OCI-LY1 (cell line): ENCODE measurements at regions not wholly inside any gene's neighbourhood (a gene's known extent, or its start where the extent isn't known, plus 50 kb on each side); places are given as distances from the start of the nearest gene placed in this dataset.

Experiments used
- CTCF ChIP-seq: fragments of 200-600 bp; sonication (generic), shearing (Covaris generic); IDR thresholded peaks from 2 replicates; pipeline ENCODE4 v1.5.1; 2017; ENCODE audit warnings: mild to moderate bottlenecking, antibody characterized with exemption, low read length, moderate library complexity, mixed read lengths
- EZH2 ChIP-seq: fragments of 200-600 bp; sonication (generic), shearing (Covaris generic); IDR thresholded peaks from 2 replicates; pipeline ENCODE4 v1.8.0; 2017; ENCODE audit warnings: borderline replicate concordance, mixed run types, mild to moderate bottlenecking, antibody characterized with exemption, low read length, moderate library complexity, mixed read lengths

- TF ChIP-seq CTCF (no peak), EZH2 (no peak)
These were observed 175.1 kb upstream of the PDE10A start for GRCh38 chr6:165837948-165838745.
